K562 (cell line): ENCODE measurements at regions not wholly inside any gene's neighbourhood (a gene's known extent, or its start where the extent isn't known, plus 50 kb on each side); places are given as distances from the start of the nearest gene placed in this dataset.

Source experiments
- CTCF ChIP-seq, 3 experiments: IDR thresholded peaks in 2 of 3; conservative IDR thresholded peaks in 1 of 3; 2 replicates each; pipeline ENCODE4 v1.5.1; 2011 to 2012; ENCODE audit warnings: low read length in 3 of 3, mild to moderate bottlenecking in 3 of 3, control low read depth in 2 of 3, improper control_type of control experiment in 1 of 3, inconsistent platforms in 1 of 3, low read depth in 1 of 3, mixed read lengths in 1 of 3, moderate library complexity in 1 of 3; ENCODE audit not compliant: insufficient read depth in 2 of 3
- ELF1 ChIP-seq: fragments of 200-800 bp; sonication (Bioruptor generic); IDR thresholded peaks from 2 replicates; pipeline ENCODE4 v1.6.1; 2016; ENCODE audit warnings: missing genetic modification characterization, missing compliant biosample characterization
- ELF4 ChIP-seq: fragments of 450-650 bp; formaldehyde crosslinking; IDR thresholded peaks from 2 replicates; pipeline ENCODE4 v1.4.0; 2022; ENCODE audit warnings: missing genetic modification characterization
- EP300 ChIP-seq: IDR thresholded peaks from 2 replicates; pipeline ENCODE4 v1.6.1; 2012; ENCODE audit warnings: low read length, improper control_type of control experiment
- JUND ChIP-seq, 2 experiments: IDR thresholded peaks; 2 replicates in 1 of 2; 3 replicates in 1 of 2; pipeline ENCODE4 v1.6.1; 2011; ENCODE audit warnings: borderline replicate concordance in 2 of 2, low read depth in 2 of 2, low read length in 2 of 2, improper control_type of control experiment in 1 of 2, missing biosample characterization in 1 of 2, missing genetic modification characterization in 1 of 2, missing genetic modification reagents in 1 of 2
- POLR2A ChIP-seq: fragments of 450-650 bp; conservative IDR thresholded peaks from 2 replicates; pipeline ENCODE4 v1.6.1; 2016
- USF2 ChIP-seq: sonication (generic); formaldehyde crosslinking; IDR thresholded peaks from 2 replicates; pipeline ENCODE4 v1.5.0; 2020; ENCODE audit warnings: missing genetic modification reagents
- ZBTB2 ChIP-seq: fragments of 450-650 bp; IDR thresholded peaks from 2 replicates; pipeline ENCODE4 v1.6.1; 2016; ENCODE audit warnings: antibody characterized with exemption
- ZC3H11A ChIP-seq: IDR thresholded peaks from 2 replicates; pipeline ENCODE4 v1.6.1; 2012; ENCODE audit warnings: low read depth, low read length, improper control_type of control experiment
- ZFX ChIP-seq: sonication (generic); formaldehyde crosslinking; IDR thresholded peaks from 2 replicates; pipeline ENCODE4 v1.8.0; 2022; ENCODE audit warnings: mild to moderate bottlenecking, missing genetic modification reagents, moderate library complexity
- ZNF217 ChIP-seq: sonication (generic); formaldehyde crosslinking; IDR thresholded peaks from 2 replicates; pipeline ENCODE4 v1.8.0; 2022; ENCODE audit warnings: mild to moderate bottlenecking, missing genetic modification reagents

GRCh38 chr16:86061721-86062120 is 162.8 kb downstream of the IRF8 start:
- no peak for TF ChIP-seq USF2
- no peak for TF ChIP-seq ZNF217
- TF ChIP-seq ZC3H11A, result no peak
- no peak for TF ChIP-seq CTCF (IDR thresholded peaks at IDR 0.05 in 2 of 3, conservative IDR thresholded peaks at IDR 0.05 in 1 of 3; ENCODE audit: insufficient read depth in 2 of 3, low read depth in 1 of 3, low read length in 3 of 3)
- TF ChIP-seq EP300, result no peak
- no peak for TF ChIP-seq POLR2A
- no peak for TF ChIP-seq JUND (IDR thresholded peaks at IDR 0.05; ENCODE audit: borderline replicate concordance, low read depth, low read length)
- TF ChIP-seq JUND (tag; IDR thresholded peaks at IDR 0.05; ENCODE audit: borderline replicate concordance, low read depth, low read length), result no peak
- no peak for TF ChIP-seq ZBTB2
- TF ChIP-seq ELF1, result no peak
- TF ChIP-seq ZFX (CRISPR knock-in tag), result no peak
- no peak for TF ChIP-seq ELF4
